H9 (cell line): ENCODE measurements at regions not wholly inside any gene's neighbourhood (a gene's known extent, or its start where the extent isn't known, plus 50 kb on each side); places are given as distances from the start of the nearest gene placed in this dataset.

ENCODE experiments used
- DNase-seq: peaks from one replicate; pipeline ENCODE4 v3.0.0-alpha.2; 2017
- H2AFZ ChIP-seq: one replicate; pipeline ENCODE4 v1.6.1; 2013; ENCODE audit warnings: mild to moderate bottlenecking, low read length, control low read depth, moderate library complexity
- H2AK5ac ChIP-seq: 2 replicates; pipeline ENCODE4 v1.6.1; 2013; ENCODE audit warnings: low read length, control low read depth, mixed read lengths; ENCODE audit not compliant: insufficient read length
- H2BK120ac ChIP-seq: one replicate; pipeline ENCODE4 v1.6.1; 2013; ENCODE audit warnings: low read depth, mild to moderate bottlenecking, low read length, control low read depth, inconsistent platforms; ENCODE audit not compliant: poor library complexity, severe bottlenecking
- H2BK12ac ChIP-seq: 2 replicates; pipeline ENCODE4 v1.6.1; 2013; ENCODE audit warnings: low read length, control low read depth, mixed read lengths, low read depth; ENCODE audit not compliant: insufficient read length
- H2BK15ac ChIP-seq: 2 replicates; pipeline ENCODE4 v1.6.1; 2013; ENCODE audit warnings: low read depth, low read length, control low read depth
- H2BK20ac ChIP-seq: one replicate; pipeline ENCODE4 v1.6.1; 2013; ENCODE audit warnings: low read depth, mild to moderate bottlenecking, low read length, control low read depth, inconsistent platforms; ENCODE audit not compliant: poor library complexity, severe bottlenecking
- H2BK5ac ChIP-seq: 2 replicates; pipeline ENCODE4 v1.6.1; 2013; ENCODE audit warnings: low read length, control low read depth, mixed read lengths; ENCODE audit not compliant: insufficient read length
- H3K14ac ChIP-seq: 2 replicates; pipeline ENCODE4 v1.6.1; 2013; ENCODE audit warnings: low read length, control low read depth; ENCODE audit not compliant: insufficient read depth
- H3K18ac ChIP-seq: 2 replicates; pipeline ENCODE4 v1.6.1; 2013; ENCODE audit warnings: low read depth, mild to moderate bottlenecking, mixed read lengths, low read length, control low read depth; ENCODE audit not compliant: insufficient read length
- H3K23ac ChIP-seq: 2 replicates; pipeline ENCODE4 v1.6.1; 2013; ENCODE audit warnings: low read length, control low read depth, mixed read lengths, low read depth; ENCODE audit not compliant: insufficient read length
- H3K23me2 ChIP-seq: 2 replicates; pipeline ENCODE4 v1.6.1; 2013; ENCODE audit warnings: low read depth, mild to moderate bottlenecking, mixed read lengths, low read length, control low read depth; ENCODE audit not compliant: insufficient read length, poor library complexity, severe bottlenecking
- H3K27ac ChIP-seq: 2 replicates; pipeline ENCODE4 v1.5.1; 2013; ENCODE audit warnings: low read length, control low read depth, mixed read lengths, low read depth; ENCODE audit not compliant: insufficient read length
- H3K27me3 ChIP-seq: 2 replicates; pipeline ENCODE4 v1.6.1; 2013; ENCODE audit warnings: low read length, control low read depth, inconsistent platforms; ENCODE audit not compliant: insufficient read depth
- H3K4ac ChIP-seq: 2 replicates; pipeline ENCODE4 v1.6.1; 2013; ENCODE audit warnings: low read depth, mild to moderate bottlenecking, control low read depth, inconsistent platforms, low read length, moderate library complexity
- H3K4me1 ChIP-seq: 2 replicates; pipeline ENCODE4 v1.6.1; 2013; ENCODE audit warnings: low read length, control low read depth, inconsistent platforms; ENCODE audit not compliant: insufficient read depth
- H3K4me2 ChIP-seq: 2 replicates; pipeline ENCODE4 v1.6.1; 2013; ENCODE audit warnings: low read length, control low read depth, mixed read lengths; ENCODE audit not compliant: insufficient read length, insufficient read depth
- H3K56ac ChIP-seq: 2 replicates; pipeline ENCODE4 v1.6.1; 2013; ENCODE audit warnings: low read depth, mild to moderate bottlenecking, mixed read lengths, low read length, control low read depth; ENCODE audit not compliant: insufficient read length
- H3K79me1 ChIP-seq: 2 replicates; pipeline ENCODE4 v1.6.1; 2013; ENCODE audit warnings: low read depth, mild to moderate bottlenecking, moderate library complexity, low read length, control low read depth, inconsistent platforms; ENCODE audit not compliant: insufficient read depth, poor library complexity, severe bottlenecking
- H3K79me2 ChIP-seq: 2 replicates; pipeline ENCODE4 v1.6.1; 2013; ENCODE audit warnings: low read length, control low read depth, inconsistent platforms; ENCODE audit not compliant: insufficient read depth
- H3K9ac ChIP-seq: 2 replicates; pipeline ENCODE4 v1.6.1; 2013; ENCODE audit warnings: low read length, control low read depth, mixed read lengths; ENCODE audit not compliant: insufficient read length; ENCODE audit errors: extremely low read depth
- H3K9me3 ChIP-seq: one replicate; pipeline ENCODE4 v1.6.1; 2013; ENCODE audit warnings: low read depth, low read length, inconsistent platforms; ENCODE audit not compliant: control insufficient read depth
- H3T11ph ChIP-seq: one replicate; pipeline ENCODE4 v1.6.1; 2013; ENCODE audit warnings: mild to moderate bottlenecking, low read length, control low read depth, inconsistent platforms
- H4K20me1 ChIP-seq: one replicate; pipeline ENCODE4 v1.6.1; 2013; ENCODE audit not compliant: control insufficient read depth, insufficient read length, insufficient read depth
- H4K5ac ChIP-seq: 2 replicates; pipeline ENCODE4 v1.6.1; 2013; ENCODE audit warnings: low read depth, mild to moderate bottlenecking, mixed read lengths, low read length, control low read depth; ENCODE audit not compliant: insufficient read length
- H4K8ac ChIP-seq: replicated peaks from 2 replicates; pipeline ENCODE4 v1.6.1; 2013; ENCODE audit warnings: low read length, control low read depth, mixed read lengths, low read depth; ENCODE audit not compliant: insufficient read length
- H4K91ac ChIP-seq: 2 replicates; pipeline ENCODE4 v1.6.1; 2013; ENCODE audit warnings: low read depth, mild to moderate bottlenecking, moderate library complexity, mixed read lengths, low read length, control low read depth; ENCODE audit not compliant: insufficient read length
- H3K27ac Mint-ChIP-seq, 3 experiments: 2 replicates in 2 of 3; 3 replicates in 1 of 3; pipeline ENCODE4 v1.8.0; 2020 to 2021; ENCODE audit warnings: mixed read lengths in 3 of 3, mild to moderate bottlenecking in 1 of 3, moderate library complexity in 1 of 3
- H3K27me3 Mint-ChIP-seq: 2 replicates; pipeline ENCODE4 v1.8.0; 2021; ENCODE audit warnings: low read depth, mild to moderate bottlenecking, moderate library complexity, mixed read lengths
- H3K36me3 Mint-ChIP-seq, 3 experiments: 2 replicates in 2 of 3; 3 replicates in 1 of 3; pipeline ENCODE4 v1.8.0; 2020 to 2021; ENCODE audit warnings: low read depth in 3 of 3, mixed read lengths in 3 of 3; ENCODE audit not compliant: insufficient read depth in 1 of 3
- H3K4me1 Mint-ChIP-seq, 2 experiments: 2 replicates each; pipeline ENCODE4 v1.8.0; 2020; ENCODE audit warnings: mixed read lengths in 2 of 2
- H3K4me3 Mint-ChIP-seq, 2 experiments: 2 replicates in 1 of 2; 3 replicates in 1 of 2; pipeline ENCODE4 v1.8.0; 2020 to 2021; ENCODE audit warnings: mild to moderate bottlenecking in 2 of 2, mixed read lengths in 2 of 2, moderate library complexity in 1 of 2
- H3K9me3 Mint-ChIP-seq, 2 experiments: 2 replicates in 1 of 2; 3 replicates in 1 of 2; pipeline ENCODE4 v1.8.0; 2020; ENCODE audit warnings: mild to moderate bottlenecking in 2 of 2, mixed read lengths in 2 of 2, moderate library complexity in 1 of 2
- CTCF ChIP-seq: fragments of 200-600 bp; sonication (generic); conservative IDR thresholded peaks from 3 replicates; pipeline ENCODE4 v1.8.0; 2021; ENCODE audit warnings: antibody characterized with exemption, mild to moderate bottlenecking
- WGBS: extraction: QIAGEN DNeasy Blood & Tissue Kit; methylation state at CpG from one replicate; pipeline ENCODE4 v1.1.7; 2013; ENCODE audit warnings: missing lambda C conversion rate, low lambda C conversion rate, mixed read lengths; ENCODE audit not compliant: insufficient read length; ENCODE audit errors: extremely low coverage; 5-methylcytosine and 5-hydroxymethylcytosine counted together

DNA sequence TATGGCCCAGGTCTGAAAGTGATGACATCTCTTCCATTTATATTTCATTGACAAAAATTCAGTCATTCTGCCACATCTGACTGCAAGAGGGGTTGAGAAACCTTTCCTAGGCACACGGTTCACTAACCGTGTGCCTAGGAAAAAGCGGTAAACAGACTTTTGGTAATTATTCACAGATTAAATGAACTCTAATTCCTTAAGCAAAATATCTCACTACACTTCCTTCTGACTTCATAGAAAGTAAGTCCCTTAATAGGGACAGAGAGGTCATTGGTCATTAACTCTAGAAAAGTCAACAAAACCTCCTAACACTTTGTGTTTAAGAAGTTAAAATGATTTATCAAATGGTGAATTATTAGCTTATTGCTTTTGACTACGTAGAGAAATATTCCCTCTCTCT is 205.1 kb downstream of the PDHA2 start:
- Histone ChIP-seq H3K27me3 (no peaks in the 10 kb centered on the region), H3K23me2 (no peaks in the 10 kb centered on the region), H2BK120ac (no peak overlapping the region), H4K5ac (no peak overlapping the region), H2BK12ac (no peak overlapping the region), H3K9ac (no peak overlapping the region), H3K27ac (no peak overlapping the region), H2AFZ (no peak overlapping the region), H3K23ac (no peak overlapping the region), H3K4me1 (no peaks in the 10 kb centered on the region), H4K91ac (no peak overlapping the region), H3T11ph (no peak overlapping the region), H3K4ac (no peak overlapping the region), H2BK20ac (no peak overlapping the region), H2AK5ac (no peak overlapping the region), H3K79me1 (no peaks in the 10 kb centered on the region), H3K79me2 (no peaks in the 10 kb centered on the region), H2BK5ac (no peak overlapping the region), H3K18ac (no peak overlapping the region), H2BK15ac (no peak overlapping the region), H3K14ac (no peak overlapping the region), H3K9me3 (no peaks in the 10 kb centered on the region), H3K4me2 (no peak overlapping the region), H3K56ac (no peak overlapping the region), H4K8ac (no peak overlapping the region), H4K20me1 (no peaks in the 10 kb centered on the region)
- Mint-ChIP-seq H3K36me3 (no peaks in the 10 kb centered on the region; a peak in 1 of 7 replicates), H3K27me3 (no peaks in the 10 kb centered on the region), H3K4me1 (no peaks in the 10 kb centered on the region), H3K9me3 (no peaks in the 10 kb centered on the region), H3K4me3 (no peak overlapping the region), H3K27ac (no peak overlapping the region)
- DNase-seq, result no peak
- TF ChIP-seq CTCF, result no peak
- WGBS, result no CpG with 5 or more reads among the region's 4 CpGs
